GM23338 (cell line): ENCODE measurements at regions not wholly inside any gene's neighbourhood (a gene's known extent, or its start where the extent isn't known, plus 50 kb on each side); places are given as distances from the start of the nearest gene placed in this dataset.

ENCODE experiments used
- ATAC-seq: fragments of 200-7000 bp; cut with Tn5 transposase; 3 replicates; pipeline ENCODE4 v1.9.1; 2020
- DNase-seq: peaks from one replicate; pipeline ENCODE4 v3.0.0-alpha.2; 2015; ENCODE audit warnings: low spot score
- H2AFZ ChIP-seq: fragments of 200-600 bp; sonication (generic); 2 replicates; pipeline ENCODE4 v1.8.0; 2016; ENCODE audit warnings: antibody characterized with exemption, mild to moderate bottlenecking, moderate library complexity
- H3F3A ChIP-seq: fragments of 200-600 bp; sonication (generic); replicated peaks from 2 replicates; pipeline ENCODE4 v1.8.0; 2017; ENCODE audit warnings: antibody characterized with exemption, mixed run types, low read depth
- H3K27ac ChIP-seq: fragments of 200-600 bp; sonication (generic); 2 replicates; pipeline ENCODE4 v1.6.1; 2016; ENCODE audit warnings: low read depth
- H3K27me3 ChIP-seq: fragments of 200-600 bp; sonication (generic); 2 replicates; pipeline ENCODE4 v1.8.0; 2016; ENCODE audit warnings: mild to moderate bottlenecking, mixed run types, moderate library complexity; ENCODE audit not compliant: insufficient read depth
- H3K36me3 ChIP-seq: fragments of 200-600 bp; sonication (generic); 2 replicates; pipeline ENCODE4 v1.8.0; 2016; ENCODE audit warnings: mild to moderate bottlenecking; ENCODE audit not compliant: insufficient read depth
- H3K4me1 ChIP-seq: fragments of 200-600 bp; sonication (generic); 2 replicates; pipeline ENCODE4 v1.8.0; 2016; ENCODE audit warnings: mild to moderate bottlenecking, moderate library complexity; ENCODE audit not compliant: insufficient read depth
- H3K4me2 ChIP-seq: fragments of 200-600 bp; sonication (generic); 2 replicates; pipeline ENCODE4 v1.7.1; 2017; ENCODE audit warnings: mixed run types
- H3K4me3 ChIP-seq: fragments of 200-600 bp; sonication (generic); 2 replicates; pipeline ENCODE4 v1.6.1; 2016; ENCODE audit warnings: mixed run types
- H3K79me2 ChIP-seq: fragments of 200-600 bp; sonication (generic); replicated peaks from 2 replicates; pipeline ENCODE4 v1.8.0; 2017; ENCODE audit warnings: mild to moderate bottlenecking; ENCODE audit not compliant: insufficient read depth
- H3K9me2 ChIP-seq: fragments of 200-600 bp; sonication (generic); 2 replicates; pipeline ENCODE4 v1.8.0; 2017; ENCODE audit not compliant: insufficient read depth
- H4K20me1 ChIP-seq: fragments of 200-600 bp; sonication (generic); replicated peaks from 2 replicates; pipeline ENCODE4 v1.8.0; 2017; ENCODE audit warnings: mild to moderate bottlenecking; ENCODE audit not compliant: insufficient read depth
- H3K27ac Mint-ChIP-seq: 2 replicates; pipeline ENCODE4 v1.8.0; 2020; ENCODE audit warnings: inconsistent platforms, mild to moderate bottlenecking, moderate library complexity, mixed read lengths
- H3K27me3 Mint-ChIP-seq: 3 replicates; pipeline ENCODE4 v1.8.0; 2022; ENCODE audit warnings: low read depth, mild to moderate bottlenecking, moderate library complexity, mixed read lengths, inconsistent platforms; ENCODE audit not compliant: insufficient read depth, poor library complexity
- H3K36me3 Mint-ChIP-seq: 3 replicates; pipeline ENCODE4 v1.8.0; 2021; ENCODE audit warnings: low read depth, mild to moderate bottlenecking, inconsistent platforms, moderate library complexity, mixed read lengths
- H3K4me1 Mint-ChIP-seq: 3 replicates; pipeline ENCODE4 v1.8.0; 2020; ENCODE audit warnings: mild to moderate bottlenecking, inconsistent platforms, mixed read lengths
- H3K4me3 Mint-ChIP-seq: 3 replicates; pipeline ENCODE4 v1.8.0; 2021; ENCODE audit warnings: moderate library complexity, mild to moderate bottlenecking, inconsistent platforms, mixed read lengths
- H3K9me3 Mint-ChIP-seq: 3 replicates; pipeline ENCODE4 v1.8.0; 2020; ENCODE audit warnings: moderate library complexity, mild to moderate bottlenecking, inconsistent platforms, mixed read lengths
- CREB1 ChIP-seq: fragments of 250-450 bp; sonication (Bioruptor Pico); IDR thresholded peaks from 2 replicates; pipeline ENCODE4 v1.5.0; 2020; ENCODE audit warnings: low read depth, mild to moderate bottlenecking, moderate library complexity
- EZH2 ChIP-seq: fragments of 200-600 bp; sonication (generic); IDR thresholded peaks from one replicate; pipeline ENCODE4 v1.8.0; 2017; ENCODE audit warnings: antibody characterized with exemption, mild to moderate bottlenecking, low read depth; ENCODE audit not compliant: unreplicated experiment
- EZH2phosphoT487 ChIP-seq: fragments of 200-600 bp; sonication (generic); IDR thresholded peaks from one replicate; pipeline ENCODE4 v1.8.1; 2018; ENCODE audit warnings: antibody characterized with exemption; ENCODE audit not compliant: unreplicated experiment
- JUNB ChIP-seq: IDR thresholded peaks from one replicate; pipeline ENCODE4 v1.6.1; 2016; ENCODE audit warnings: antibody characterized with exemption; ENCODE audit not compliant: unreplicated experiment
- NANOG ChIP-seq: IDR thresholded peaks from 2 replicates; pipeline ENCODE4 v1.6.1; 2016; ENCODE audit warnings: antibody characterized with exemption, borderline replicate concordance
- STAT1 ChIP-seq: IDR thresholded peaks from one replicate; pipeline ENCODE4 v1.6.1; 2016; ENCODE audit warnings: antibody characterized with exemption; ENCODE audit not compliant: unreplicated experiment
- ZNF114 ChIP-seq: fragments of 250-450 bp; sonication (Bioruptor Pico); IDR thresholded peaks from 2 replicates; pipeline ENCODE4 v1.5.0; 2020; ENCODE audit warnings: mild to moderate bottlenecking, moderate library complexity
- ZNF331 ChIP-seq: fragments of 250-450 bp; sonication (Bioruptor Pico); IDR thresholded peaks from 2 replicates; pipeline ENCODE4 v1.5.0; 2020; ENCODE audit warnings: low read depth, mild to moderate bottlenecking, moderate library complexity
- TF ChIP-seq, protein P1 (sequence below): fragments of 250-450 bp; sonication (Bioruptor Pico); IDR thresholded peaks from 2 replicates; pipeline ENCODE4 v1.5.0; 2020; ENCODE audit warnings: mild to moderate bottlenecking, moderate library complexity
- TF ChIP-seq, protein P2 (sequence below): IDR thresholded peaks from 2 replicates; pipeline ENCODE4 v1.6.1; 2016; ENCODE audit warnings: antibody characterized with exemption
- TF ChIP-seq, protein P3 (sequence below), 2 experiments: fragments of 200-600 bp in 1 of 2; sonication (generic) in 1 of 2; conservative IDR thresholded peaks; 2 replicates each; pipeline versions ENCODE4 v1.5.1 to v1.6.1; 2016 to 2017; ENCODE audit warnings: antibody characterized with exemption in 2 of 2, low read depth in 2 of 2, mild to moderate bottlenecking in 2 of 2, moderate library complexity in 1 of 2

DNA sequence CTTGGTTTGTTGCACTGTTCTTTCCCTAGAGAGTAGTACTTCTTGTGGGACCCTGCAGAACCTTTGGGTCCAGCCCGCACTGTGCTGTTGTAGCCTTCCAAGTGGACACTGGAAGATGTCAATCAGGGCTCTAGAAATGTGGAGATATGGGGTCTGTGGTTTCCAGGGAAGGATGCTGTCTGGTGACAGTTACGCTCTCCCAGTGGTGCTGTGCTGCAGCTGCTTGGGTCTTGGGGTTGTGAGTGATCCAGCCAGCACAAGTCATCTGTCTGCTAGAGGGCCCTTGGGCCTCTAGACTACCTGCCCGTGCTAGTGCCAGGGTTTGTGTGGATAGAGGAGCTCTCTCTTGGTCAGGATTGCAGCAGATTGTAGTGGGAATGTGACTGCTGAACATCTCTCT is 484.5 kb downstream of the DMAC1 start (continued):
- TF ChIP-seq, protein P1, sequence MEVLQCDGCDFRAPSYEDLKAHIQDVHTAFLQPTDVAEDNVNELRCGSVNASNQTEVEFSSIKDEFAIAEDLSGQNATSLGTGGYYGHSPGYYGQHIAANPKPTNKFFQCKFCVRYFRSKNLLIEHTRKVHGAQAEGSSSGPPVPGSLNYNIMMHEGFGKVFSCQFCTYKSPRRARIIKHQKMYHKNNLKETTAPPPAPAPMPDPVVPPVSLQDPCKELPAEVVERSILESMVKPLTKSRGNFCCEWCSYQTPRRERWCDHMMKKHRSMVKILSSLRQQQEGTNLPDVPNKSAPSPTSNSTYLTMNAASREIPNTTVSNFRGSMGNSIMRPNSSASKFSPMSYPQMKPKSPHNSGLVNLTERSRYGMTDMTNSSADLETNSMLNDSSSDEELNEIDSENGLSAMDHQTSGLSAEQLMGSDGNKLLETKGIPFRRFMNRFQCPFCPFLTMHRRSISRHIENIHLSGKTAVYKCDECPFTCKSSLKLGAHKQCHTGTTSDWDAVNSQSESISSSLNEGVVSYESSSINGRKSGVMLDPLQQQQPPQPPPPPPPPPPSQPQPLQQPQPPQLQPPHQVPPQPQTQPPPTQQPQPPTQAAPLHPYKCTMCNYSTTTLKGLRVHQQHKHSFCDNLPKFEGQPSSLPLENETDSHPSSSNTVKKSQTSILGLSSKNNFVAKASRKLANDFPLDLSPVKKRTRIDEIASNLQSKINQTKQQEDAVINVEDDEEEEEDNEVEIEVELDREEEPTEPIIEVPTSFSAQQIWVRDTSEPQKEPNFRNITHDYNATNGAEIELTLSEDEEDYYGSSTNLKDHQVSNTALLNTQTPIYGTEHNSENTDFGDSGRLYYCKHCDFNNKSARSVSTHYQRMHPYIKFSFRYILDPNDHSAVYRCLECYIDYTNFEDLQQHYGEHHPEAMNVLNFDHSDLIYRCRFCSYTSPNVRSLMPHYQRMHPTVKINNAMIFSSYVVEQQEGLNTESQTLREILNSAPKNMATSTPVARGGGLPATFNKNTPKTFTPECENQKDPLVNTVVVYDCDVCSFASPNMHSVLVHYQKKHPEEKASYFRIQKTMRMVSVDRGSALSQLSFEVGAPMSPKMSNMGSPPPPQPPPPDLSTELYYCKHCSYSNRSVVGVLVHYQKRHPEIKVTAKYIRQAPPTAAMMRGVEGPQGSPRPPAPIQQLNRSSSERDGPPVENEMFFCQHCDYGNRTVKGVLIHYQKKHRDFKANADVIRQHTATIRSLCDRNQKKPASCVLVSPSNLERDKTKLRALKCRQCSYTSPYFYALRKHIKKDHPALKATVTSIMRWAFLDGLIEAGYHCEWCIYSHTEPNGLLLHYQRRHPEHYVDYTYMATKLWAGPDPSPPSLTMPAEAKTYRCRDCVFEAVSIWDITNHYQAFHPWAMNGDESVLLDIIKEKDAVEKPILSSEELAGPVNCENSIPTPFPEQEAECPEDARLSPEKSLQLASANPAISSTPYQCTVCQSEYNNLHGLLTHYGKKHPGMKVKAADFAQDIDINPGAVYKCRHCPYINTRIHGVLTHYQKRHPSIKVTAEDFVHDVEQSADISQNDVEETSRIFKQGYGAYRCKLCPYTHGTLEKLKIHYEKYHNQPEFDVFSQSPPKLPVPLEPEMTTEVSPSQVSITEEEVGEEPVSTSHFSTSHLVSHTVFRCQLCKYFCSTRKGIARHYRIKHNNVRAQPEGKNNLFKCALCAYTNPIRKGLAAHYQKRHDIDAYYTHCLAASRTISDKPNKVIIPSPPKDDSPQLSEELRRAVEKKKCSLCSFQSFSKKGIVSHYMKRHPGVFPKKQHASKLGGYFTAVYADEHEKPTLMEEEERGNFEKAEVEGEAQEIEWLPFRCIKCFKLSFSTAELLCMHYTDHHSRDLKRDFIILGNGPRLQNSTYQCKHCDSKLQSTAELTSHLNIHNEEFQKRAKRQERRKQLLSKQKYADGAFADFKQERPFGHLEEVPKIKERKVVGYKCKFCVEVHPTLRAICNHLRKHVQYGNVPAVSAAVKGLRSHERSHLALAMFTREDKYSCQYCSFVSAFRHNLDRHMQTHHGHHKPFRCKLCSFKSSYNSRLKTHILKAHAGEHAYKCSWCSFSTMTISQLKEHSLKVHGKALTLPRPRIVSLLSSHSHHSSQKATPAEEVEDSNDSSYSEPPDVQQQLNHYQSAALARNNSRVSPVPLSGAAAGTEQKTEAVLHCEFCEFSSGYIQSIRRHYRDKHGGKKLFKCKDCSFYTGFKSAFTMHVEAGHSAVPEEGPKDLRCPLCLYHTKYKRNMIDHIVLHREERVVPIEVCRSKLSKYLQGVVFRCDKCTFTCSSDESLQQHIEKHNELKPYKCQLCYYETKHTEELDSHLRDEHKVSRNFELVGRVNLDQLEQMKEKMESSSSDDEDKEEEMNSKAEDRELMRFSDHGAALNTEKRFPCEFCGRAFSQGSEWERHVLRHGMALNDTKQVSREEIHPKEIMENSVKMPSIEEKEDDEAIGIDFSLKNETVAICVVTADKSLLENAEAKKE = no peak
- TF ChIP-seq NANOG (no peak), JUNB (no peak), ZNF331 (CRISPR knock-in tag) (no peak), STAT1 (no peak), EZH2 (no peak), CREB1 (CRISPR knock-in tag) (no peak)

DNA sequence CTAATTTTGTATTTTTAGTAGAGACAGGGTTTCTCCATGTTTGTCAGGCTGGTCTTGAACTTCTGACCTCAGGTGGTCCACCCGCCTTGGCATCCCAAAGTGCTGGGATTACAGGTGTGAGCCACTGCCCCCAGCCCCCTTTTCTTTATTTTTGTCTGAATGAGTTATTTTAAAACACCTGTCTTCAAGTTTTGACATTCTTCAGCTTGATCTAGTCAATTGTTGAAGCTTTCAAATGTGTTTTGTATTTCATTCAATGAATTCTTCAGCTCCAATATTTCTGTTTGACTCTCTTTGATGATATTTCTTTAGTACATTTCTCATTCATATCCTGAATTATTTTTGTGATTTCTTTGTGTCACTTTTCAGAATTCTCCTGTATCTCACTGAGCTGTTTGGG is 486.2 kb downstream of the DMAC1 start:
- peaks cover 50% of the 10 kb centered on the region for H3K9me3 Mint-ChIP-seq
- ATAC-seq (no peak), DNase-seq (no peak)
- no peaks in the 10 kb centered on the region for H3K27me3 ChIP-seq
- H3K4me2 ChIP-seq = no peak overlapping the region
- H3K36me3 Mint-ChIP-seq = peaks cover 33% of the 10 kb centered on the region; the same call in 2 of the 3 replicates
- peaks cover 6% of the 10 kb centered on the region for H3K36me3 ChIP-seq
- no peak overlapping the region for H3K4me3 ChIP-seq
- no peak overlapping the region for H3K27ac Mint-ChIP-seq
- no peaks in the 10 kb centered on the region for H3F3A ChIP-seq
- no peaks in the 10 kb centered on the region for H3K79me2 ChIP-seq
- H3K4me1 ChIP-seq = peaks cover 16% of the 10 kb centered on the region
- H3K27me3 Mint-ChIP-seq = no peaks in the 10 kb centered on the region
- H3K9me2 ChIP-seq = no peaks in the 10 kb centered on the region
- H2AFZ ChIP-seq = no peak overlapping the region
- H3K27ac ChIP-seq = no peak overlapping the region
- H4K20me1 ChIP-seq = no peaks in the 10 kb centered on the region
- no peak overlapping the region for H3K4me3 Mint-ChIP-seq
- peaks cover 13% of the 10 kb centered on the region for H3K4me1 Mint-ChIP-seq
- TF ChIP-seq, protein P2, sequence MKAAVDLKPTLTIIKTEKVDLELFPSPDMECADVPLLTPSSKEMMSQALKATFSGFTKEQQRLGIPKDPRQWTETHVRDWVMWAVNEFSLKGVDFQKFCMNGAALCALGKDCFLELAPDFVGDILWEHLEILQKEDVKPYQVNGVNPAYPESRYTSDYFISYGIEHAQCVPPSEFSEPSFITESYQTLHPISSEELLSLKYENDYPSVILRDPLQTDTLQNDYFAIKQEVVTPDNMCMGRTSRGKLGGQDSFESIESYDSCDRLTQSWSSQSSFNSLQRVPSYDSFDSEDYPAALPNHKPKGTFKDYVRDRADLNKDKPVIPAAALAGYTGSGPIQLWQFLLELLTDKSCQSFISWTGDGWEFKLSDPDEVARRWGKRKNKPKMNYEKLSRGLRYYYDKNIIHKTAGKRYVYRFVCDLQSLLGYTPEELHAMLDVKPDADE = no peak
- TF ChIP-seq EZH2phosphoT487 = no peak
- TF ChIP-seq ZNF114 = no peak
- no peak for TF ChIP-seq ZNF331 (CRISPR knock-in tag)
- no peak for TF ChIP-seq EZH2
- TF ChIP-seq, protein P3, sequence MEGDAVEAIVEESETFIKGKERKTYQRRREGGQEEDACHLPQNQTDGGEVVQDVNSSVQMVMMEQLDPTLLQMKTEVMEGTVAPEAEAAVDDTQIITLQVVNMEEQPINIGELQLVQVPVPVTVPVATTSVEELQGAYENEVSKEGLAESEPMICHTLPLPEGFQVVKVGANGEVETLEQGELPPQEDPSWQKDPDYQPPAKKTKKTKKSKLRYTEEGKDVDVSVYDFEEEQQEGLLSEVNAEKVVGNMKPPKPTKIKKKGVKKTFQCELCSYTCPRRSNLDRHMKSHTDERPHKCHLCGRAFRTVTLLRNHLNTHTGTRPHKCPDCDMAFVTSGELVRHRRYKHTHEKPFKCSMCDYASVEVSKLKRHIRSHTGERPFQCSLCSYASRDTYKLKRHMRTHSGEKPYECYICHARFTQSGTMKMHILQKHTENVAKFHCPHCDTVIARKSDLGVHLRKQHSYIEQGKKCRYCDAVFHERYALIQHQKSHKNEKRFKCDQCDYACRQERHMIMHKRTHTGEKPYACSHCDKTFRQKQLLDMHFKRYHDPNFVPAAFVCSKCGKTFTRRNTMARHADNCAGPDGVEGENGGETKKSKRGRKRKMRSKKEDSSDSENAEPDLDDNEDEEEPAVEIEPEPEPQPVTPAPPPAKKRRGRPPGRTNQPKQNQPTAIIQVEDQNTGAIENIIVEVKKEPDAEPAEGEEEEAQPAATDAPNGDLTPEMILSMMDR (conservative IDR thresholded peaks at IDR 0.05; ENCODE audit: low read depth in 2 of 2) = no peak
- TF ChIP-seq JUNB = no peak
